DMS153 treated with DMSO at 0.1 percent for 48 hours (cell line): ENCODE measurements at regions not wholly inside any gene's neighbourhood (a gene's known extent, or its start where the extent isn't known, plus 50 kb on each side); places are given as distances from the start of the nearest gene placed in this dataset.

Source experiments
- DNase-seq: peaks from one replicate; lab custom pipeline; 2025; ENCODE audit not compliant: unreplicated experiment; lab: John Stamatoyannopoulos, UW

- DNase-seq: no peak
These were observed 148.1 kb upstream of the MAF start for GRCh38 chr16:79748629-79749028.

GRCh38 chr16:79747688-79748087 is 147.2 kb upstream of the MAF start:
- DNase-seq: no peak

- DNase-seq: no peak
These were observed 139.7 kb upstream of the MAF start for GRCh38 chr16:79740252-79740651.

- DNase-seq: no peak
These were observed 134.7 kb upstream of the MAF start for GRCh38 chr16:79735271-79735670.

GRCh38 chr16:79734721-79735120 is 134.2 kb upstream of the MAF start:
- DNase-seq: no peak

- no peak for DNase-seq
These were observed 128.3 kb upstream of the MAF start for GRCh38 chr16:79728923-79729240.

- no peak for DNase-seq
These were observed 127.7 kb upstream of the MAF start for GRCh38 chr16:79728048-79728922.

- DNase-seq: no peak
These were observed 126.4 kb upstream of the MAF start for GRCh38 chr16:79726902-79727301.

- DNase-seq: no peak
These were observed 124.5 kb upstream of the MAF start for GRCh38 chr16:79725051-79725450.

GRCh38 chr16:79723583-79724168 is 123.1 kb upstream of the MAF start:
- DNase-seq: no peak

- no peak for DNase-seq
These were observed 120.7 kb upstream of the MAF start for GRCh38 chr16:79721270-79721669.

- DNase-seq: no peak
These were observed 117.0 kb upstream of the MAF start for GRCh38 chr16:79717333-79718137.

- no peak for DNase-seq
These were observed 116.3 kb upstream of the MAF start for GRCh38 chr16:79716645-79717332.

GRCh38 chr16:79715061-79715460 is 114.5 kb upstream of the MAF start:
- DNase-seq: no peak

GRCh38 chr16:79714440-79714839 is 113.9 kb upstream of the MAF start:
- no peak for DNase-seq

- DNase-seq: no peak
These were observed 113.2 kb upstream of the MAF start for GRCh38 chr16:79713609-79714309.

GRCh38 chr16:79712276-79712675 is 111.7 kb upstream of the MAF start:
- DNase-seq: no peak

GRCh38 chr16:79707876-79708275 is 107.3 kb upstream of the MAF start:
- DNase-seq: no peak

- no peak for DNase-seq
These were observed 102.5 kb upstream of the MAF start for GRCh38 chr16:79703066-79703465.

GRCh38 chr16:79698341-79698753 is 97.8 kb upstream of the MAF start:
- no peak for DNase-seq
